Astrocyte of the spinal cord (primary cell): ENCODE measurements at regions not wholly inside any gene's neighbourhood (a gene's known extent, or its start where the extent isn't known, plus 50 kb on each side); places are given as distances from the start of the nearest gene placed in this dataset.

Experiments used
- DNase-seq: peaks from one replicate; pipeline ENCODE4 v3.0.0; 2011; ENCODE audit warnings: low read depth, low spot score
- H3K4me3 ChIP-seq: 2 replicates; pipeline ENCODE4 v1.5.1; 2011; ENCODE audit warnings: low read depth, mild to moderate bottlenecking, low read length, moderate library complexity
- CTCF ChIP-seq: IDR thresholded peaks from 2 replicates; pipeline ENCODE4 v1.5.1; 2012; ENCODE audit warnings: low read depth, mild to moderate bottlenecking, low read length, inconsistent platforms
- in situ Hi-C: cut with HindIII; loops from 2 replicates; pipeline ENCODE4 v1.10.0; 2017; ENCODE audit warnings: low sequenced_read_pairs

- no peak for TF ChIP-seq CTCF
- DNase-seq, result no peak
- in situ Hi-C loops, result no loop called here
- no peak overlapping the region for H3K4me3 ChIP-seq
Measured at GRCh38 chr3:187840856-187841255, 95.6 kb upstream of the BCL6 start.

DNA sequence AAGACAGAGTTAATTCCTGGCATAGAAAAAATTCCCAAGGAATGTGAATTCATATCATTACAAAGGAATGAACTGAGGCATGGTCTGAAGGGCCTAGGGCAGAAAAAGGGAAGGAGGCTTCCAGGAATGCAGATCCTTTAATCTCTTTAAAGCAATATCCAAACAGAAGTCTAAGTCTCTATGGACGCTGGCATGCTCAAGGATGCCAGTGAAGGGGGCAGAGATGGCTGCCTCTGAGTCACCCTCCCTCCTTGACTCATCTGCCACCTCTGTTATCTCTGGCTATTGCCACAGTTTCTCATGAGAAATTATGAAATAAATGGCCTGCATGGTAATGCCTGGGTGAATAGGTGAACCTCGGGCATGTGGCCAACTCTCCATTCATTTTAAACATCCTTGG is 96.3 kb upstream of the BCL6 start:
- no peak for DNase-seq
- in situ Hi-C loops, result no loop called here
- no peak for TF ChIP-seq CTCF
- H3K4me3 ChIP-seq, result no peak overlapping the region

GRCh38 chr3:187843654-187844053 is 98.4 kb upstream of the BCL6 start:
- no peak for DNase-seq
- H3K4me3 ChIP-seq, result no peak overlapping the region
- in situ Hi-C loops, result no loop called here
- no peak for TF ChIP-seq CTCF

- H3K4me3 ChIP-seq, result no peak overlapping the region
- DNase-seq, result no peak
- in situ Hi-C loops, result no loop called here
- TF ChIP-seq CTCF, result no peak
Measured at GRCh38 chr3:187844708-187845107, 99.4 kb upstream of the BCL6 start.

GRCh38 chr3:187845826-187846225 is 100.6 kb upstream of the BCL6 start:
- in situ Hi-C loops, result no loop called here
- H3K4me3 ChIP-seq, result no peak overlapping the region
- no peak for TF ChIP-seq CTCF
- DNase-seq, result no peak

GRCh38 chr3:187848401-187848800 is 103.1 kb upstream of the BCL6 start:
- TF ChIP-seq CTCF, result no peak
- no peak for DNase-seq
- no peak overlapping the region for H3K4me3 ChIP-seq
- in situ Hi-C loops, result no loop called here
